ENCODE measurements at regions not wholly inside any gene's neighbourhood (a gene's known extent, or its start where the extent isn't known, plus 50 kb on each side); places are given as distances from the start of the nearest gene placed in this dataset.
"Not testable (repeated sequence)": the region's sequence is repeated elsewhere in the genome, so short reads cannot be mapped to it uniquely, and the experiment has no call there.

DNA sequence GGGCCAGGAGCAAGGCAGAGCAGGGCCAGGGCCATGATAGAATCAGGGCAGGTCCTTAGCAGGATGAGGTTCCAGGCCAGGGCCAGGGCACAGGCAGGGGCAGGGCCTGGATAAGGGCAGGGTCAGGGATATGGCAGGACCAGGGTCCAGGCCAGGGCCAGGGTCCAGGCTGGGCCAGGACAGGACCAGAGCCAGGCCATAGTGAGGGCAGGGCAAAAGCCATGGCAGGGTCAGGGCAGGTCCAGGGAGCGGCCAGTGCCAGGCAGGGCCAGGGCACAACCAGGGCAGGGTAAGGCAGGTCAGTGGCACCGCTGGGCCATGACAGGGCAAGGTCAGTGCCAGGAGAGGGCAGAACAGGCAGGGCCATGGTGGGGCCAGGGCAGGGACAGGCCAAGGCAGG is 152.2 kb downstream of the LIPI start:
- no peaks in the 10 kb centered on the region for H3K4me1 ChIP-seq (ENCODE audit: control insufficient read depth, insufficient read depth, low read length)
- no peak overlapping the region for H3K4me3 ChIP-seq (ENCODE audit: low read length)
- no peaks in the 10 kb centered on the region for H3K9me3 ChIP-seq (ENCODE audit: control insufficient read depth, low read length)
- H3K9ac ChIP-seq (ENCODE audit: extremely low read depth, low read length, poor library complexity, severe bottlenecking) = no peak overlapping the region
- DNase-seq = peak; percentile 38
- Mint-ChIP-seq H3K36me3 (ENCODE audit: low read depth) (no peaks in the 10 kb centered on the region), H3K4me1 (no peaks in the 10 kb centered on the region), H3K9me3 (peaks cover 56% of the 10 kb centered on the region), H3K4me3 (no peak overlapping the region), H3K27me3 (ENCODE audit: insufficient read depth) (no peaks in the 10 kb centered on the region), H3K27ac (no peak overlapping the region)
- 87% methylated on average over 2 of the region's 2 CpGs; no CpG with 5 or more reads in 1 of the 2 experiments for WGBS, 2 experiments (ENCODE audit: insufficient coverage in 1 of 2, insufficient read length in 1 of 2)
- no peak overlapping the region for H3K27ac ChIP-seq (ENCODE audit: low read depth, low read length)
- H3K36me3 ChIP-seq (ENCODE audit: control insufficient read depth, insufficient read depth, low read length) = no peaks in the 10 kb centered on the region
- no peak for TF ChIP-seq CTCF (conservative IDR thresholded peaks at IDR 0.05)
- H3K27me3 ChIP-seq (ENCODE audit: control insufficient read depth, insufficient read depth, low read length, poor library complexity, severe bottlenecking) = no peaks in the 10 kb centered on the region

DNA sequence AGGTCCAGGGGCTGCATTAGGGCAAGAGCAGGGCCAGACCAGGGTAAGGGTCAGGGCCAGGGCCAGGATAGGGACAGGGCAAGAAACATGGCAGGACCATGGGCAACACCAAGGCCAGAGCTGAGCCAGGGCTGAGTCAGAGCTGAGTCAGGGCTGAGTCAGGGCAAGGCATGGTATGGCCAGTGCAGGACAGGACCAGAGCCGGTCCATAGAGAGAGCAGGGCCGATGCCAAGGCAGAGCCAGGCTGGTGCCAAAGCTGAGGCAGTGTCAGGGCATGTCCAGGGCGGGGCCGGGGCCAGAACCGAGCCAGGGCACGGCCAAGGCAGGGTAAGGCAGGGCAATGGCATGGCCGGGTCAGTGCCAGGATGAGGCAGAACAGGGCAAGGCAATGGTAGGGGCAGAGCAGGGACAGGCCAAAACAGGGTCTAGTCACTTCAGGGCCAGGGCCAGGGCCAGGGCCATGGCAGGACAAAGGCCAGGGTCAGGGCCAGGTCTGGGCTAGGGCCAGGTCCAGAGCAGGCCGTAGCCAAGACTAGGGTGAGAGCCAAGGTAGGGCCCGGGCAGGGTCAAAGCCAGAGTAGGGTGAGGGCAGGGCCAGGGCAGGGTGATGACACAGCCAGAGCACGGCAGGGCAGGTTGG is 152.8 kb downstream of the LIPI start:
- not testable (repeated sequence) for H3K4me3 ChIP-seq (ENCODE audit: low read length); H3K4me1 Mint-ChIP-seq; H3K9me3 ChIP-seq (ENCODE audit: control insufficient read depth, low read length); H3K4me3 Mint-ChIP-seq; H3K27me3 Mint-ChIP-seq (ENCODE audit: insufficient read depth); H3K36me3 Mint-ChIP-seq (ENCODE audit: low read depth); H3K4me1 ChIP-seq (ENCODE audit: control insufficient read depth, insufficient read depth, low read length); H3K27ac ChIP-seq (ENCODE audit: low read depth, low read length); DNase-seq; H3K27ac Mint-ChIP-seq; H3K9ac ChIP-seq (ENCODE audit: extremely low read depth, low read length, poor library complexity, severe bottlenecking); H3K27me3 ChIP-seq (ENCODE audit: control insufficient read depth, insufficient read depth, low read length, poor library complexity, severe bottlenecking); H3K36me3 ChIP-seq (ENCODE audit: control insufficient read depth, insufficient read depth, low read length)
- 96 to 100% methylated on average over 1 to 9 of the region's 10 CpGs for WGBS, 2 experiments (ENCODE audit: insufficient coverage in 1 of 2, insufficient read length in 1 of 2)
- H3K9me3 Mint-ChIP-seq = peaks cover 58% of the 10 kb centered on the region

DNA sequence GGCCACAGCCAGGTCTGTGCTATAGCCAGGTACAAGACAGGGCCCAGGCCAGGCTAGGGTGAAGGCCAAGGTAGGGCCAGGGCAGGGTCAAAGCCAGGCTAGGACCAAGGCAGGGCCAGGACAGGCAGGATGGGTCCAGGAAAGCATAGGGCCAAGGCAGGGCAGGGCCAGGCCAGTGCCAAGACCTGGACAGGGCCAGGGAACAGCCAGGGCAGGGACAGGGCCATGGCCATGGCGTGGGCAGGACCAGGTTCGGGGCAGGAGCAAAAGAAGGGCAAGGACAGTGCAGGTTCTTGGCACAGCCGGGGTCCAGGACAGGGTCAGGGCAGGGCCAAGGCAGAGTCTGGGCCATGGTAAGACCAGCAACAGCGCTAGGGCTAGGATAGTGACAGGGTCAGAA is 153.4 kb downstream of the LIPI start:
- Mint-ChIP-seq H3K36me3 (ENCODE audit: low read depth) (peaks cover 4% of the 10 kb centered on the region), H3K27me3 (ENCODE audit: insufficient read depth) (no peaks in the 10 kb centered on the region), H3K4me3 (no peak overlapping the region), H3K9me3 (peaks cover 60% of the 10 kb centered on the region), H3K27ac (no peak overlapping the region), H3K4me1 (no peaks in the 10 kb centered on the region)
- peaks cover 7% of the 10 kb centered on the region for H3K36me3 ChIP-seq (ENCODE audit: control insufficient read depth, insufficient read depth, low read length)
- H3K4me3 ChIP-seq (ENCODE audit: low read length) = no peak overlapping the region
- WGBS, 2 experiments (ENCODE audit: insufficient coverage in 1 of 2, insufficient read length in 1 of 2) = 70 to 77% methylated on average over 3 to 4 of the region's 4 CpGs
- H3K9ac ChIP-seq (ENCODE audit: extremely low read depth, low read length, poor library complexity, severe bottlenecking) = no peak overlapping the region
- H3K9me3 ChIP-seq (ENCODE audit: control insufficient read depth, low read length) = no peaks in the 10 kb centered on the region
- DNase-seq = no peak
- H3K4me1 ChIP-seq (ENCODE audit: control insufficient read depth, insufficient read depth, low read length) = no peaks in the 10 kb centered on the region
- H3K27me3 ChIP-seq (ENCODE audit: control insufficient read depth, insufficient read depth, low read length, poor library complexity, severe bottlenecking) = no peaks in the 10 kb centered on the region
- no peak overlapping the region for H3K27ac ChIP-seq (ENCODE audit: low read depth, low read length)
- TF ChIP-seq CTCF (conservative IDR thresholded peaks at IDR 0.05) = no peak

DNA sequence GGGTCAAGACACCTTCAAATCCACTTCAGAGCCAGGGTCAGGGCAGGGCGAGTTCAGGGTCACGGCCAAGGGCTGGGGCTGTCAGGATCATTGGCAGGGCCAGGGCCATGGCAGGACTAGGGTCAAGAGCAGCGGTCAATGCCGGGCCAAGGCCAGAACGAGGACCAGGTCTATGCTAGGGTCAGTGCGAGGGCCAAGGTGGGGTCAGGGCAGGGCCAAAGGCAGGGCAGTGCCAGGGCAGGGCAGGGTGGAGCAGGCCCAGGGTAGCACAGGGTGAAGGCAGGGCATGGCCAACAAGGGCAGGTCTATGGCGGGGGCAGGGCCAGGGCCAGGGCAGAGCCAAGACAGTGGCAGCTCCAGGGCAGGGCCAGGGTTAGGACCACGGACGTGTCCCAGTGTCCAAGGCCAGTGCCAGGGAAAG is 154.0 kb downstream of the LIPI start:
- no peaks in the 10 kb centered on the region for H3K27me3 Mint-ChIP-seq (ENCODE audit: insufficient read depth)
- DNase-seq = peak; percentile 36

More for the DNA sequence above, 154.0 kb downstream of the LIPI start:
- H3K36me3 ChIP-seq (ENCODE audit: control insufficient read depth, insufficient read depth, low read length) = peaks cover 9% of the 10 kb centered on the region
- Mint-ChIP-seq H3K9me3 (peaks cover 57% of the 10 kb centered on the region), H3K4me3 (no peak overlapping the region), H3K36me3 (ENCODE audit: low read depth) (peaks cover 4% of the 10 kb centered on the region), H3K27ac (no peak overlapping the region), H3K4me1 (no peaks in the 10 kb centered on the region)
- no peaks in the 10 kb centered on the region for H3K9me3 ChIP-seq (ENCODE audit: control insufficient read depth, low read length)
- H3K4me3 ChIP-seq (ENCODE audit: low read length) = no peak overlapping the region
- no peaks in the 10 kb centered on the region for H3K4me1 ChIP-seq (ENCODE audit: control insufficient read depth, insufficient read depth, low read length)
- no peaks in the 10 kb centered on the region for H3K27me3 ChIP-seq (ENCODE audit: control insufficient read depth, insufficient read depth, low read length, poor library complexity, severe bottlenecking)
- 90 to 100% methylated on average over 5 to 9 of the region's 9 CpGs for WGBS, 2 experiments (ENCODE audit: insufficient coverage in 1 of 2, insufficient read length in 1 of 2)
- H3K9ac ChIP-seq (ENCODE audit: extremely low read depth, low read length, poor library complexity, severe bottlenecking) = no peak overlapping the region
- H3K27ac ChIP-seq (ENCODE audit: low read depth, low read length) = no peak overlapping the region
- no peak for TF ChIP-seq CTCF (conservative IDR thresholded peaks at IDR 0.05)
